GM03348 (cell line): ENCODE measurements at regions not wholly inside any gene's neighbourhood (a gene's known extent, or its start where the extent isn't known, plus 50 kb on each side); places are given as distances from the start of the nearest gene placed in this dataset.

ENCODE experiments used
- DNase-seq: peaks from one replicate; pipeline ENCODE4 v3.0.0; 2012; ENCODE audit warnings: low spot score

DNA sequence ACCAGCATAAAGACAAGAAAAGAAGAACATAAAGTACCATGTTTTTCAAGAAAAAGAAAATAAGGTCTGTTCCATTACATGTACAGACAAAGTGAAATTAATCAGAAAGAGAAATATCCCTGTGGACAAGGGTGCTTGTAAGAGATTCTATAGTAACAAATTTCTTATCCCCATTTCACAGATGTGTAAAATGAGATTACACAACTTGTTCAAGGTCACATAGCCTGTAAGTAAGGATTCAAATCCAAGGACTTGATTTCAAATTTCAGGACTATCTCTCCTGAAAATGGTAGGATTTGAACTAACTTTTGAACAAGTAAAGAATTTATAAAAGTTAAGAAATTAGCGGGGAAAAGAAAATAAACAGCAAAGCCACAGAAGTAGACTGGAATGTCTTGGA, 248.2 kb upstream of the SLC39A10 start:
- no peak for DNase-seq

GRCh38 chr2:195408196-195408595, 248.8 kb upstream of the SLC39A10 start:
- no peak for DNase-seq

GRCh38 chr2:195407783-195408182, 249.2 kb upstream of the SLC39A10 start:
- DNase-seq: peak; percentile 15

DNA sequence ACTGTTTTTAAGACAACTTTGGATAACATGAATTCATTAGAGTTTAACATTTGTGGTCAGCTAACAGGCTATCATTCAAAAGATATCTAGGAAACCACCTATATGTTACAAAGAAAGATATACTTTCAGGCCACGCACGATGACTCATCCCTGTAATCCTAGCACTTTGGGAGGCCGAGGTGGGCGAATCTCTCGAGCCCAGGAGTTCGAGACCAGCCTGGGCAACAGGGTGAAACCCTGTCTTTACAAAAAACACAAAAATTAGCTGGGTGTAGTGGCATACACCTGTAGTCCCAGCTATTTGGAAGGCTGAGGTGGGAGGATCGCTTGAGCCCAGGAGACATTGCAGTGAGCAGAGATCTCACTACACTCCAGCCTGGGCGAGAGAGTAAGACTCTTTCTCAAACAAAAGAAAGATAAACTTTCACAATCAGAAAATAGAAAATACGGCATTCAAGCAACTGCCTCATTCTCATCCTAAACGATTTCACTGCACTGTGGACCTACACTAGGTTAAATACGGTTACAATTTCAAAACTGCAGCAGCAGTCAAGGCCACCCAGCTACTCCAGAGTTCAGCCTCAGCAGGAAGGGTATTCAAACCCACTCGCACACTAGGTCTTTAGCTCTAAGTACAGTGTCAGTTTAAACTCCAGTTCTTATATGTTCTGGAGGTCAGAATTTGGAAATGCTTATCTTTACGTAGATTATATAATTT, 250.0 kb upstream of the SLC39A10 start:
- DNase-seq: no peak

DNA sequence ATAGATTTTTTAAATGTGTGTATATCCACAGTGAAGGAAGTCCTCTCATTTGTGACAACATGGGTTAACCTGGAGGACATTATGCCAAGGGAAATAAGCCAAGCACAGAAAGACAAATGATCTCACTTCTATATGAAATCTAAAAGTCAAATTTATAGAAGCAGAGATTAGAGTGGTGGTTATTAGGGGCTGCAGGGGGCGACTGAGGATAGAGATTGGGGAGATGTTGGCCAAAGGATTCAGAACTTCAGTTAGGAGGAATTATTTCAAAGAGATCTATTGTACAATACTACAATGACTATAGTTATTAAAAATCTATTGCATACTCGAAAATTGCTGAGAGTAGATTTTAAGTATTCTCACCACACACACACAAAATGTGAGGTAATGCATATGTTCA, 252.4 kb upstream of the SLC39A10 start:
- no peak for DNase-seq

DNA sequence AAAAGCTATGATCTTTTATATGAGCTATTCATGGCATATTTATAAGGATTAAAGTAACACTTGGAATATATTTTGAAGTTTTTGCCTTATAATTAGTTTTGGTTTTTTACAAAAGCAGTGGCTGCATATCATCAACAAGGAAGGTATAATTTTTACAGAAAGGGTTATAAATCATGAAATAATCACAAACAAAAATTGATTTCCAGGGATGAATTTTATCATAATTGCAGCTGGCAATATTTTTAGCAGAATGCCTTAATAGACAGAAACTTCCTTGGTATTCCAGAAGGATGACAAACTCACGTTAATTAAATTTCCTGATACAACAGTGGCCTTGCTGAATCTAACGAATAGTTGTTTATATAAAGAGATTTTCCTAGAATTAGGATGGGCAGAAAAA, 260.5 kb upstream of the SLC39A10 start:
- DNase-seq: no peak

- no peak for DNase-seq
Measured at GRCh38 chr2:195395362-195395761, 261.7 kb upstream of the SLC39A10 start.

GRCh38 chr2:195392446-195393336, 264.3 kb upstream of the SLC39A10 start:
- DNase-seq: no peak

- no peak for DNase-seq
Measured at GRCh38 chr2:195390686-195391321, 266.2 kb upstream of the SLC39A10 start.

DNA sequence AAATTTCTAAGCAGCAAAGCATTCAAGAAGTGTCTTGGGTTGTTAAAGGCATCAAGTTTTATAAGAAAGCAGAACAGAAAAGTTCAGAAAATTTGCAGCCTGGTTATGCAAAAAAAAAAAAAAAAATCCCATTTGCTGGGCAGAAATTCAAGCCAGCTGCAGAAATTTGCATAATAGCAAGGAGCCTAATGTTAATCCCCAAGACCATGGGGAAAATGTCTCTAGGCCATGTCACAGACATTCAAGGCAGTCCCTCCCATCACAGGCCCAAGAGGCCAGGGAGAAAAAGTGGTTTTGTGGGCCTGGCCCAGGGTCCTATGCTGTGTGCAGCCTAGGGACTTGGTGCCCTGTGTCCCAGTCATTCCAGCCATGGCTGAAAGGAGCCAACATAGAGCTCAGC, 269.0 kb upstream of the SLC39A10 start:
- no peak for DNase-seq

GRCh38 chr2:195382186-195382585, 274.8 kb upstream of the SLC39A10 start:
- no peak for DNase-seq

DNA sequence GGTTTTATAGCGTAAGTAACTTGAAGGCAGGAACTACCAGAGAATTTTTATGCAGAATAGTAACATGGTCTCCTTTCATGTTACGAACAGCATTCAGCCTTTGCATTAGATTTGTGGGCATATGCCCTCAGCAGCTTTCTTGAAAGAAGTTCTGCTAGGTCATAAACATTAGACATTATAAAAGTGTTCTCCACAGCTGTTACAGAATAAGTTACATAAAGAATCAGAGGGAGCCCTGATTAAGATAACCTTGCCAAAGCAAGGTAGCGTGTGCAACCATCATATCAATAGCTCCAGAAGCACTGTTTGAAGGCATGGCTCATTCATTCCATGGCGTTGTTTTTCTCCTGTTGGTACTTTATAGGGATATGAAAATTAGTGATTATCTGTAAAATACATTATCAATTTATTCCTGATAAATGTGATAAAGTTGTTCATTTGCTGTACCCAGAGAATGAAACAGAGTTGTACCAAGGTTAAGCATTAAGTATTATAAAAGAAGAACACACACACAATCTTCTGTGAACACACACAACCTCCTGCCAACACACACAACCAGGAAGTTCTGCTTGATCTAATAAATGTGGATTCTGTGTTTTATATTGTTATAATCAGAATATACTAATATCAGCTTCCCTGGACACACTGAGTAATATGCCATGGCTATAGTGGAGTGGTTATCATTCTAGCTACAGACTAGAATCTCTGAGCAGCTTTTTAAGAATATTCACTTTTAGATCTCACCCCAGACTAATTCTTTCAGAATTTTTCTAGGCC, 286.7 kb upstream of the SLC39A10 start:
- DNase-seq: no peak

GRCh38 chr2:195369218-195369587, 287.8 kb upstream of the SLC39A10 start:
- no peak for DNase-seq

- no peak for DNase-seq
Measured at GRCh38 chr2:195368249-195369217, 288.5 kb upstream of the SLC39A10 start.

- no peak for DNase-seq
Measured at GRCh38 chr2:195367809-195368208, 289.2 kb upstream of the SLC39A10 start.

DNA sequence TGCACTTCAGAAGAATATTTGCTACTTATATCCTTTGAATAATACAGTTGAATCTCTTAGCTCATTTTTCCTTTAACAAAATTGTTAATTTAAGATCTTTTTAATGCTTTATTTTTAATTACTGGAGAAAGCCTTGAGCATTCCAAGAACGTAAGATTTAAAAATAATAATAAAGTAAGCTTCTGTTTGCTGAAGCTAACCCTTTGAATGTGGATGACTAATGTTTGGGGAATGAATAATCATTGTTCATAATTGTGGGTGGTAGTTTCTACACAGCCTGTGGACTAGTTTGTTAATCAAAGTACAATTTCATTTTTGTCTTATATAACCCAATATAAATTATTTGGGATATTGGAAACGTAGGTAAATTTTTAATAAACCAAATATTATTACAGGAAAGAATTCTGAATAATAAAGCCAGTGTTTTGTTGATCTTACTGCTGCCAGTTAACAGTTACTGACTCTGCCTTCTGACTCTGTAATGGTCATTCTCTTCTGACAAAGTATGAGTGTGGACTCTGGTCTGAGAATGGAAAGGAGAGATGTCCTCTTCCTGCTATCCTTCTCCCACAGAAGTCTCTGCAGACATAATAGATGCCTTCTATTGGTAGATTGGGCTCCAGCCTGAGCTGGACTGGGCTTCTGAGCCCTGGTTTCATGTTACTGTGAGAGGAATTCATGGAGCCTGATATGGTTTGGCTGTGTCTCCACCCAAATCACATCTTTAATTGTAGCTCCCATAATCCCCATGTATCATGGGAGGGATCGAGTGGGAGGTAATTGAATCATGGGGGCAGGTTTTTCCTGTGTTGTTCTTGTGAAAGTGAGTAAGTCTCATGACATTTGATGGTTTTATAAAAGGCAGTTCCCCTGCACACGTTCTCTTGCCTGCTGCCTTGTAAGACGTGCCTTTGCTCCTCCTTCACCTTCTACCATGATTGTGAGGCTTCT, 292.7 kb upstream of the SLC39A10 start:
- peak; percentile 45 for DNase-seq

DNA sequence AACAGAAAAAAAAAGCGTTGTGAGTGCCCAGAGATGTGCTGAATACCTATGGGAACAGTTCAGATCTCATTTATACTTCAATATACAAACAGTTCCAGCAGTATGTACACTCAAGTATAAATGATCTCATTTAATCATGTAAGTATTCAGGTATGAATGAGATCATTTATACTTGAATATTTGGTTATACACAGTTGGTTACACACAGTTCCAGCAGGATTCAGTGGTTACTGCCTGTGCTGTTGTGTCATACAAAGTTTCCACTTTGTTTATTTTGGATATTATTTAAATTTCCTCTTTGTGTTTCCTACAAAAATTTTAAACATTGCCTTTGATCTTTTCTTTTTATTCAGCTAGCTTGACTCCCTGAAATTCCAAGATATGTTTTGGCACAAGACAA, 293.5 kb upstream of the SLC39A10 start:
- DNase-seq: peak; percentile 15

- no peak for DNase-seq
Measured at GRCh38 chr2:195360242-195360641, 296.8 kb upstream of the SLC39A10 start.

- no peak for DNase-seq
Measured at GRCh38 chr2:195359043-195359735, 297.8 kb upstream of the SLC39A10 start.
